Astrocyte (in vitro differentiated cells and primary cell): ENCODE measurements at regions not wholly inside any gene's neighbourhood (a gene's known extent, or its start where the extent isn't known, plus 50 kb on each side); places are given as distances from the start of the nearest gene placed in this dataset.

Experiments used
- DNase-seq: peaks from one replicate; pipeline ENCODE4 v3.0.0-alpha.2; 2010; ENCODE audit warnings: low read depth
- FAIRE-seq: peaks from 2 replicates; lab custom pipeline; 2011; peaks lifted over from hg19 to GRCh38; lab: Jason Lieb, UNC
- H2AFZ ChIP-seq: 2 replicates; pipeline ENCODE4 v1.6.0; 2012; ENCODE audit warnings: low read depth, low read length, inconsistent platforms
- H3K27ac ChIP-seq: 2 replicates; pipeline ENCODE4 v1.5.1; 2011; ENCODE audit warnings: low read depth, low read length, inconsistent platforms
- H3K27me3 ChIP-seq: 2 replicates; pipeline ENCODE4 v1.6.0; 2011; ENCODE audit warnings: low read length, inconsistent platforms; ENCODE audit not compliant: insufficient read depth
- H3K36me3 ChIP-seq: 2 replicates; pipeline ENCODE4 v1.5.1; 2011; ENCODE audit warnings: low read length, inconsistent platforms; ENCODE audit not compliant: insufficient read depth
- H3K4me1 ChIP-seq: 2 replicates; pipeline ENCODE4 v1.5.1; 2011; ENCODE audit warnings: low read length, inconsistent platforms; ENCODE audit not compliant: insufficient read depth
- H3K4me2 ChIP-seq: 2 replicates; pipeline ENCODE4 v1.6.0; 2012; ENCODE audit warnings: low read length, inconsistent platforms
- H3K4me3 ChIP-seq: 2 replicates; pipeline ENCODE4 v1.5.1; 2011; ENCODE audit warnings: low read depth, mild to moderate bottlenecking, low read length, inconsistent platforms; ENCODE audit not compliant: insufficient read depth
- H3K79me2 ChIP-seq: 2 replicates; pipeline ENCODE4 v1.6.0; 2012; ENCODE audit warnings: mild to moderate bottlenecking, low read length, inconsistent platforms; ENCODE audit not compliant: insufficient read depth
- H3K9ac ChIP-seq: 2 replicates; pipeline ENCODE4 v1.6.0; 2012; ENCODE audit warnings: mild to moderate bottlenecking, low read length, inconsistent platforms
- H3K9me3 ChIP-seq: 2 replicates; pipeline ENCODE4 v1.5.1; 2012; ENCODE audit warnings: low read depth, mild to moderate bottlenecking, low read length, inconsistent platforms; ENCODE audit not compliant: insufficient read depth
- H4K20me1 ChIP-seq: 2 replicates; pipeline ENCODE4 v1.6.0; 2012; ENCODE audit warnings: low read length, inconsistent platforms; ENCODE audit not compliant: insufficient read depth
- H3K27ac Mint-ChIP-seq: one replicate; pipeline ENCODE4 v1.8.0; 2021; ENCODE audit warnings: mild to moderate bottlenecking, mixed read lengths; ENCODE audit not compliant: unreplicated experiment
- H3K27me3 Mint-ChIP-seq: one replicate; pipeline ENCODE4 v1.8.0; 2021; ENCODE audit warnings: low read depth, mixed read lengths; ENCODE audit not compliant: unreplicated experiment
- H3K36me3 Mint-ChIP-seq: one replicate; pipeline ENCODE4 v1.8.0; 2021; ENCODE audit warnings: low read depth, mixed read lengths; ENCODE audit not compliant: unreplicated experiment
- H3K4me1 Mint-ChIP-seq: one replicate; pipeline ENCODE4 v1.8.0; 2021; ENCODE audit warnings: low read depth, mixed read lengths; ENCODE audit not compliant: unreplicated experiment
- H3K4me3 Mint-ChIP-seq: one replicate; pipeline ENCODE4 v1.8.0; 2021; ENCODE audit warnings: mild to moderate bottlenecking, moderate library complexity, mixed read lengths; ENCODE audit not compliant: unreplicated experiment
- H3K9me3 Mint-ChIP-seq: one replicate; pipeline ENCODE4 v1.8.0; 2021; ENCODE audit warnings: mild to moderate bottlenecking, mixed read lengths; ENCODE audit not compliant: unreplicated experiment
- EZH2 ChIP-seq: IDR thresholded peaks from 2 replicates; pipeline ENCODE4 v1.6.1; 2012; ENCODE audit warnings: mild to moderate bottlenecking, low read length, inconsistent platforms; ENCODE audit not compliant: insufficient read depth
- TF ChIP-seq, protein P1 (sequence below): IDR thresholded peaks from 2 replicates; pipeline ENCODE4 v1.5.1; 2011; ENCODE audit warnings: low read depth, mild to moderate bottlenecking, inconsistent platforms, low read length, moderate library complexity; ENCODE audit not compliant: insufficient read depth

DNA sequence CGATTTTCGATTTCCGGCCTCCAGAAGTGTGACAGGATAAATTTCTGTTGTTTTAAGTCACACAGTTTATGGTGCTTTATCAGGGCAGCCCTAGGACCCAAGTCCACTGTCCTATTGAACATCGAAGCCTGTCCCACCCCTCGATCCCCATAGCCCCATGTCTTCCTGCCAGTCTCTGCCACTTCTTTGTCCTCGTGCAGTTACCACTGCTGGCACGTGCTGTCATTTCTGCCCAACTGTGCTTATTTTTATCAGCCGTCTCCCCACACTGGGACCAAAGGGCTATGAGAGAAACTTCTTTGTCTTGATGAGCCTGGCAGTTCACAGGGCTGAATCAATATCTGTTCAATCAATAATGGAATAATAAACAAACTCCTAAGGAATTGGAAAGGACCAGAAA lies 146.7 kb downstream of the PSMG1 start:
- Mint-ChIP-seq H3K36me3 (no peaks in the 10 kb centered on the region), H3K4me3 (no peak overlapping the region), H3K27me3 (peaks cover 18% of the 10 kb centered on the region), H3K4me1 (no peaks in the 10 kb centered on the region), H3K27ac (no peak overlapping the region), H3K9me3 (no peaks in the 10 kb centered on the region)
- no peaks in the 10 kb centered on the region for H3K79me2 ChIP-seq
- TF ChIP-seq, protein P1, sequence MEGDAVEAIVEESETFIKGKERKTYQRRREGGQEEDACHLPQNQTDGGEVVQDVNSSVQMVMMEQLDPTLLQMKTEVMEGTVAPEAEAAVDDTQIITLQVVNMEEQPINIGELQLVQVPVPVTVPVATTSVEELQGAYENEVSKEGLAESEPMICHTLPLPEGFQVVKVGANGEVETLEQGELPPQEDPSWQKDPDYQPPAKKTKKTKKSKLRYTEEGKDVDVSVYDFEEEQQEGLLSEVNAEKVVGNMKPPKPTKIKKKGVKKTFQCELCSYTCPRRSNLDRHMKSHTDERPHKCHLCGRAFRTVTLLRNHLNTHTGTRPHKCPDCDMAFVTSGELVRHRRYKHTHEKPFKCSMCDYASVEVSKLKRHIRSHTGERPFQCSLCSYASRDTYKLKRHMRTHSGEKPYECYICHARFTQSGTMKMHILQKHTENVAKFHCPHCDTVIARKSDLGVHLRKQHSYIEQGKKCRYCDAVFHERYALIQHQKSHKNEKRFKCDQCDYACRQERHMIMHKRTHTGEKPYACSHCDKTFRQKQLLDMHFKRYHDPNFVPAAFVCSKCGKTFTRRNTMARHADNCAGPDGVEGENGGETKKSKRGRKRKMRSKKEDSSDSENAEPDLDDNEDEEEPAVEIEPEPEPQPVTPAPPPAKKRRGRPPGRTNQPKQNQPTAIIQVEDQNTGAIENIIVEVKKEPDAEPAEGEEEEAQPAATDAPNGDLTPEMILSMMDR = no peak
- TF ChIP-seq EZH2 = no peak
- peaks cover 2% of the 10 kb centered on the region for H3K9me3 ChIP-seq
- H3K36me3 ChIP-seq = no peaks in the 10 kb centered on the region
- no peak overlapping the region for H2AFZ ChIP-seq
- no peak overlapping the region for H3K9ac ChIP-seq
- no peak overlapping the region for H3K4me3 ChIP-seq
- no peaks in the 10 kb centered on the region for H4K20me1 ChIP-seq
- H3K4me2 ChIP-seq = no peak overlapping the region
- FAIRE-seq = no peak
- no peak for DNase-seq
- no peak overlapping the region for H3K27ac ChIP-seq
- H3K4me1 ChIP-seq = peaks cover 5% of the 10 kb centered on the region
- no peaks in the 10 kb centered on the region for H3K27me3 ChIP-seq

DNA sequence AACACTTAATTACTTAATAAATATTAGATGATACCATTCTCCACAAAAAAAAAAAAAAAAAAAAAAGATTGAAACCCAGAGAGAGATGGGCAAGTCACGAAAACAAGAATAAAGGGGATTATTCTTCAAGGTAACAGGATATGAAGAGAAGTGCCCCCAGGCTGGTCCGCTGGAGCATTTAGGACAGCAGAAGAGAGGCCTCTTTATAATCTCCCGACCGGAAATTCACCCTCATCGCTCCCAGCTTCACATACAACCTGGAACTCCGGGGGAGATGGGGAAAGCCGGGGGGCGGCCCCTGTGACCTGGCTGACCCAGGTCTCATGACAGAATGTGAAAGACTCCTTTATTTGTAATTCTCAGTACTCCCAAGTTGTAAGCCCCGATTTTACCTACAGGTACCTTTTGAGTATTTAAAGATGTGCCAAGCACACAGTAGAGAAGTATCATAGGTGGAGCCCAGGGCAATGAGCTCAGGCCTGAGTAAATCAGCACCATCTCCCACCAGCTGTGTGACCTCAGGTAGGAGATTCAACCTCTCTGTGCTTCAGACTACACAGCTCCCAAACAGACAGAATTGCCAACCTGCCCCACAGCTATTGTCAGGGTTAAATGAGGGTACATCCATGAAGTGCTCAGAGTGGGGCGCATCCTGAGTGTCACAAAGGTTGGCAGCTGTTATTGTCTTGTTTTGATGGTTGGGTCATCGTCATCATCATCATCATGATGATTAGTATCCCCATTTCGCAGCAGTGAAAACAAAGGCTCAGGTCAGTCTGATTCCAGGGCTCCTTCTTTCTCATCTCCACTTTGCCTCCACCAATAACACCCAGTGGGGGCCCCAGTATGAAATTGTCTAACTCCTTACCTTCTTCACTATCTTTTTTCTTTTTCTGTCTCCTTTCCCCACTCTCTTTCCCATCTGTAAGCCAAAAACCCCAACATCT lies 148.4 kb downstream of the PSMG1 start:
- Histone ChIP-seq H4K20me1 (no peaks in the 10 kb centered on the region), H3K4me1 (peaks cover 5% of the 10 kb centered on the region), H2AFZ (no peak overlapping the region), H3K27me3 (no peaks in the 10 kb centered on the region), H3K4me3 (no peak overlapping the region), H3K79me2 (no peaks in the 10 kb centered on the region), H3K9ac (no peak overlapping the region), H3K36me3 (no peaks in the 10 kb centered on the region), H3K4me2 (no peak overlapping the region), H3K9me3 (peaks cover 2% of the 10 kb centered on the region), H3K27ac (no peak overlapping the region)
- DNase-seq (no peak), FAIRE-seq (no peak)
- Mint-ChIP-seq H3K4me3 (no peak overlapping the region), H3K27me3 (peaks cover 22% of the 10 kb centered on the region), H3K9me3 (no peaks in the 10 kb centered on the region), H3K36me3 (no peaks in the 10 kb centered on the region), H3K27ac (no peak overlapping the region), H3K4me1 (no peaks in the 10 kb centered on the region)
- no peak for TF ChIP-seq EZH2
- TF ChIP-seq, protein P1 = no peak
